ENCODE measurements at regions not wholly inside any gene's neighbourhood (a gene's known extent, or its start where the extent isn't known, plus 50 kb on each side); places are given as distances from the start of the nearest gene placed in this dataset.

GRCh38 chr1:208499601-208500000 lies 255.4 kb upstream of the PLXNA2 start:
- no peaks in the 10 kb centered on the region for H3K27me3 ChIP-seq
- intact Hi-C loops (cut with DNase I), result no loop called here
- H3K27ac ChIP-seq (replicated peaks in 1 of 4), result no peak overlapping the region
- H3K4me1 ChIP-seq, result no peaks in the 10 kb centered on the region
- H3K9me3 ChIP-seq, result no peaks in the 10 kb centered on the region
- no peak for DNase-seq (ENCODE audit: extremely low spot score)
- no peak overlapping the region for H3K4me3 ChIP-seq
- WGBS, result 90% methylated on average over 4 of the region's 4 CpGs
- no peak for TF ChIP-seq EP300 (IDR thresholded peaks at IDR 0.05)
- TF ChIP-seq CTCF (IDR thresholded peaks at IDR 0.05), result no peak
- no peaks in the 10 kb centered on the region for H3K36me3 ChIP-seq

GRCh38 chr1:208500375-208500774 lies 256.2 kb upstream of the PLXNA2 start:
- no peaks in the 10 kb centered on the region for H3K4me1 ChIP-seq
- 3% methylated on average over 2 of the region's 2 CpGs for WGBS
- TF ChIP-seq EP300 (IDR thresholded peaks at IDR 0.05) (no peak), POLR2AphosphoS5 (IDR thresholded peaks at IDR 0.05) (no peak), CTCF (IDR thresholded peaks at IDR 0.05) (no peak), POLR2A (IDR thresholded peaks at IDR 0.05; ENCODE audit: low read depth) (no peak)
- H3K27ac ChIP-seq (replicated peaks in 1 of 4), result no peak overlapping the region
- no peaks in the 10 kb centered on the region for H3K27me3 ChIP-seq
- no peak for DNase-seq (ENCODE audit: extremely low spot score)
- H3K36me3 ChIP-seq, result no peaks in the 10 kb centered on the region
- H3K9me3 ChIP-seq, result no peaks in the 10 kb centered on the region
- intact Hi-C loops (cut with DNase I), result no loop called here
- H3K4me3 ChIP-seq, result no peak overlapping the region

GRCh38 chr1:208501542-208501941 lies 257.4 kb upstream of the PLXNA2 start:
- TF ChIP-seq CTCF (IDR thresholded peaks at IDR 0.05) (no peak), EP300 (IDR thresholded peaks at IDR 0.05) (no peak), POLR2A (IDR thresholded peaks at IDR 0.05; ENCODE audit: low read depth) (no peak), POLR2AphosphoS5 (IDR thresholded peaks at IDR 0.05) (no peak)
- no peak overlapping the region for H3K27ac ChIP-seq (replicated peaks in 1 of 4)
- no peaks in the 10 kb centered on the region for H3K27me3 ChIP-seq
- no peaks in the 10 kb centered on the region for H3K9me3 ChIP-seq
- H3K4me1 ChIP-seq, result no peaks in the 10 kb centered on the region
- WGBS, result 58% methylated on average over 2 of the region's 2 CpGs
- no peak overlapping the region for H3K4me3 ChIP-seq
- no peaks in the 10 kb centered on the region for H3K36me3 ChIP-seq
- intact Hi-C loops (cut with DNase I), result no loop called here
- no peak for DNase-seq (ENCODE audit: extremely low spot score)

GRCh38 chr1:208503787-208504186 lies 259.6 kb upstream of the PLXNA2 start:
- intact Hi-C loops (cut with DNase I), result no loop called here
- no peaks in the 10 kb centered on the region for H3K4me1 ChIP-seq
- WGBS, result 79% methylated on average over 8 of the region's 8 CpGs
- TF ChIP-seq CTCF (IDR thresholded peaks at IDR 0.05) (no peak), EP300 (IDR thresholded peaks at IDR 0.05) (no peak), POLR2AphosphoS5 (IDR thresholded peaks at IDR 0.05) (no peak), POLR2A (IDR thresholded peaks at IDR 0.05; ENCODE audit: low read depth) (no peak)
- no peak overlapping the region for H3K27ac ChIP-seq (replicated peaks in 1 of 4)
- no peaks in the 10 kb centered on the region for H3K36me3 ChIP-seq
- H3K9me3 ChIP-seq, result no peaks in the 10 kb centered on the region
- DNase-seq (ENCODE audit: extremely low spot score), result no peak
- H3K4me3 ChIP-seq, result no peak overlapping the region
- H3K27me3 ChIP-seq, result no peaks in the 10 kb centered on the region

- 93% methylated on average over 2 of the region's 2 CpGs for WGBS
- Histone ChIP-seq H3K4me1 (no peaks in the 10 kb centered on the region), H3K4me3 (no peak overlapping the region), H3K27me3 (no peaks in the 10 kb centered on the region), H3K27ac (replicated peaks in 1 of 4) (no peak overlapping the region), H3K9me3 (no peaks in the 10 kb centered on the region), H3K36me3 (no peaks in the 10 kb centered on the region)
- no peak for DNase-seq (ENCODE audit: extremely low spot score)
- intact Hi-C loops (cut with DNase I), result no loop called here
- TF ChIP-seq CTCF (IDR thresholded peaks at IDR 0.05) (no peak), POLR2A (IDR thresholded peaks at IDR 0.05; ENCODE audit: low read depth) (no peak), POLR2AphosphoS5 (IDR thresholded peaks at IDR 0.05) (no peak), EP300 (IDR thresholded peaks at IDR 0.05) (no peak)
These were observed 262.6 kb upstream of the PLXNA2 start for GRCh38 chr1:208506812-208507211.
